ENCODE measurements at regions not wholly inside any gene's neighbourhood (a gene's known extent, or its start where the extent isn't known, plus 50 kb on each side); places are given as distances from the start of the nearest gene placed in this dataset.
"Not testable (repeated sequence)": the region's sequence is repeated elsewhere in the genome, so short reads cannot be mapped to it uniquely, and the experiment has no call there.

GRCh38 chr17:34771891-34772290 lies 189.4 kb downstream of the CCT6B start:
- no peak for DNase-seq

GRCh38 chr17:34770586-34770985 lies 190.7 kb downstream of the CCT6B start:
- no peak for DNase-seq

GRCh38 chr17:34769899-34770298 lies 190.5 kb downstream of the TMEM132E start:
- no peak for DNase-seq

GRCh38 chr17:34769049-34769448 lies 189.7 kb downstream of the TMEM132E start:
- DNase-seq = no peak

- no peak for DNase-seq
Observed at GRCh38 chr17:34765291-34765690, 185.9 kb downstream of the TMEM132E start.

- DNase-seq = no peak
Observed at GRCh38 chr17:34764716-34765115, 185.3 kb downstream of the TMEM132E start.

- no peak for DNase-seq
Observed at GRCh38 chr17:34763728-34764665, 184.6 kb downstream of the TMEM132E start.

GRCh38 chr17:34762078-34762477 lies 182.7 kb downstream of the TMEM132E start:
- no peak for DNase-seq

- no peak for DNase-seq
Observed at GRCh38 chr17:34761646-34762045, 182.3 kb downstream of the TMEM132E start.

- no peak for DNase-seq
Observed at GRCh38 chr17:34760931-34761495, 181.6 kb downstream of the TMEM132E start.

GRCh38 chr17:34758718-34759117 lies 179.3 kb downstream of the TMEM132E start:
- DNase-seq = no peak

GRCh38 chr17:34758316-34758715 lies 178.9 kb downstream of the TMEM132E start:
- no peak for DNase-seq

- no peak for DNase-seq
Observed at GRCh38 chr17:34757611-34758010, 178.2 kb downstream of the TMEM132E start.

GRCh38 chr17:34757106-34757505 lies 177.7 kb downstream of the TMEM132E start:
- no peak for DNase-seq

GRCh38 chr17:34756637-34757021 lies 177.2 kb downstream of the TMEM132E start:
- DNase-seq = no peak

- DNase-seq = no peak
Observed at GRCh38 chr17:34755981-34756636, 176.7 kb downstream of the TMEM132E start.

- DNase-seq = no peak
Observed at GRCh38 chr17:34755371-34755770, 176.0 kb downstream of the TMEM132E start.

GRCh38 chr17:34750004-34750403 lies 170.6 kb downstream of the TMEM132E start:
- no peak for DNase-seq

GRCh38 chr17:34741967-34742366 lies 162.6 kb downstream of the TMEM132E start:
- DNase-seq = no peak

- DNase-seq = no peak
Observed at GRCh38 chr17:34740565-34741520, 161.5 kb downstream of the TMEM132E start.

GRCh38 chr17:34739386-34739785 lies 160.0 kb downstream of the TMEM132E start:
- DNase-seq = no peak

GRCh38 chr17:34737673-34738072 lies 158.3 kb downstream of the TMEM132E start:
- DNase-seq = not testable (repeated sequence)

- no peak for DNase-seq
Observed at GRCh38 chr17:34736611-34737010, 157.2 kb downstream of the TMEM132E start.
